HFF-Myc (cell line): ENCODE measurements at regions not wholly inside any gene's neighbourhood (a gene's known extent, or its start where the extent isn't known, plus 50 kb on each side); places are given as distances from the start of the nearest gene placed in this dataset.

Experiments used
- DNase-seq: peaks from one replicate; pipeline ENCODE4 v3.0.0-alpha.2; 2011; ENCODE audit warnings: low read depth; ENCODE audit errors: extremely low read depth
- H3K4me3 ChIP-seq: replicated peaks from 2 replicates; pipeline ENCODE4 v1.5.1; 2011; ENCODE audit warnings: low read depth, mild to moderate bottlenecking, control low read depth, low read length
- CTCF ChIP-seq: IDR thresholded peaks from 2 replicates; pipeline ENCODE4 v1.5.1; 2012; ENCODE audit warnings: mild to moderate bottlenecking, low read depth, low read length, control low read depth; ENCODE audit errors: missing control alignments

GRCh38 chr5:96048763-96049162 lies 87.1 kb upstream of the ELL2 start:
- no peak for DNase-seq
- no peak for TF ChIP-seq CTCF
- H3K4me3 ChIP-seq = no peak overlapping the region

GRCh38 chr5:96045888-96046287 lies 84.2 kb upstream of the ELL2 start:
- no peak overlapping the region for H3K4me3 ChIP-seq
- TF ChIP-seq CTCF = no peak
- no peak for DNase-seq

GRCh38 chr5:96043446-96043845 lies 81.8 kb upstream of the ELL2 start:
- no peak for DNase-seq
- no peak overlapping the region for H3K4me3 ChIP-seq
- TF ChIP-seq CTCF = no peak

- no peak for TF ChIP-seq CTCF
- H3K4me3 ChIP-seq = no peak overlapping the region
Measured at GRCh38 chr5:96037128-96037527, 75.5 kb upstream of the ELL2 start.

GRCh38 chr5:96036301-96036700 lies 74.7 kb upstream of the ELL2 start:
- no peak for DNase-seq
- no peak overlapping the region for H3K4me3 ChIP-seq
- no peak for TF ChIP-seq CTCF

More at GRCh38 chr5:96037128-96037527, 75.5 kb upstream of the ELL2 start:
- no peak for DNase-seq

- no peak overlapping the region for H3K4me3 ChIP-seq
- DNase-seq = no peak
- no peak for TF ChIP-seq CTCF
Measured at GRCh38 chr5:96035796-96036195, 74.1 kb upstream of the ELL2 start.

GRCh38 chr5:96033116-96033515 lies 71.5 kb upstream of the ELL2 start:
- TF ChIP-seq CTCF = no peak
- DNase-seq = no peak
- no peak overlapping the region for H3K4me3 ChIP-seq
